ENCODE measurements at regions not wholly inside any gene's neighbourhood (a gene's known extent, or its start where the extent isn't known, plus 50 kb on each side); places are given as distances from the start of the nearest gene placed in this dataset.
"Not testable (repeated sequence)": the region's sequence is repeated elsewhere in the genome, so short reads cannot be mapped to it uniquely, and the experiment has no call there.

DNA sequence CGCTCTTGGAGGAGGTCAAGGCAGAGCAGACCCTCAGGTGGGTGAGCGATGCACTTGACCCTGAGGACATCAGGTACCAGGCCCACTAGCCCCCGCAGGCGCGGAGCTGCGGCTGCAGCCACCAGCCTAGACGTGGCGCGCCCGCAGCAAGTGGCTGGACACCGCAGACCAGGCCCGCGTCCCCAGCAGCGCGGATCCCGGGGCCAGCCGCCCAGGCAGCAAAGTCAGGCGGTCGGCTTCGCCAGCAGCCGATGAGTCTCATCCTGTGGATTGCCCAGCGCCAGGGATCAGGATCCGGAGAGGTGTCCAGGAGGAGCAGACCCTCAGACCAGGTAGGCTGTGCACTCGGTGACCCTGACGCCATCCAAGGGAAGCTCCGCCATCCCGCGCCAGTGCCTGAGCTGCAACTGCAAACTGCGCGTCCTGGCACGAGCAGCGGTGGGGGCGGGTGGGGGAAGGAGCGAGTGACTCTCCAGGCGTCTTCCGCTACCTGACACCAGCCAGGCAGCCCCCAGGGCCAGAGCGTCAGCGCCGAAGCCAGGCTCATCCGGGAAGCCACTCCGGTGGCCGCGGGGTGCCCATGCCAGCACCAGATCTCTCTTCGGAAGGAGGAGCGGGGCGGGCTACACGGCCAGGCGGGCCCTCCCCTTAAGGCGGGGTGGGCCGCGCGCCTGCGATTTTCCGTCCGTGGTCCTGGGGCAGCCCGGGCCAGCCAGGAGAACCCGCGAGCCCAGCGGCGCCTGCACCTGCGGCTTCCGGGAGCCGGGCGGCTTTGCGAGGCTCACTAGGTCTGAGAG is 92.6 kb upstream of the THOC3 start:
- not testable (repeated sequence) for H3K4me1 ChIP-seq (ENCODE audit: insufficient read depth, low read length); H3K4ac ChIP-seq (ENCODE audit: low read depth, low read length); H3K27me3 Mint-ChIP-seq (ENCODE audit: low read depth); H3K9me3 Mint-ChIP-seq; H3K14ac ChIP-seq (ENCODE audit: insufficient read depth, low read length); H2BK12ac ChIP-seq (ENCODE audit: insufficient read length, low read depth, low read length); H3K27ac ChIP-seq (ENCODE audit: insufficient read length, low read depth, low read length); DNase-seq; H4K8ac ChIP-seq (replicated peaks; ENCODE audit: insufficient read length, low read depth, low read length); H2AFZ ChIP-seq (ENCODE audit: low read length); H3K18ac ChIP-seq (ENCODE audit: insufficient read length, low read depth, low read length); H3K27me3 ChIP-seq (ENCODE audit: insufficient read depth, low read length); H2AK5ac ChIP-seq (ENCODE audit: insufficient read length, low read length); H3K4me1 Mint-ChIP-seq; H3K27ac Mint-ChIP-seq; H4K20me1 ChIP-seq (ENCODE audit: control insufficient read depth, insufficient read depth, insufficient read length); H3K4me3 Mint-ChIP-seq; H2BK15ac ChIP-seq (ENCODE audit: low read depth, low read length); H4K91ac ChIP-seq (ENCODE audit: insufficient read length, low read depth, low read length); H2BK20ac ChIP-seq (ENCODE audit: low read depth, low read length, poor library complexity, severe bottlenecking); H3K9ac ChIP-seq (ENCODE audit: extremely low read depth, insufficient read length, low read length); H3K23ac ChIP-seq (ENCODE audit: insufficient read length, low read depth, low read length); H3K23me2 ChIP-seq (ENCODE audit: insufficient read length, low read depth, low read length, poor library complexity, severe bottlenecking); H3K79me1 ChIP-seq (ENCODE audit: insufficient read depth, low read depth, low read length, poor library complexity, severe bottlenecking); H3K56ac ChIP-seq (ENCODE audit: insufficient read length, low read depth, low read length); H2BK120ac ChIP-seq (ENCODE audit: low read depth, low read length, poor library complexity, severe bottlenecking); H3K36me3 Mint-ChIP-seq (ENCODE audit: insufficient read depth in 1 of 3, low read depth in 3 of 3); H3K79me2 ChIP-seq (ENCODE audit: insufficient read depth, low read length); H2BK5ac ChIP-seq (ENCODE audit: insufficient read length, low read length); H3K4me2 ChIP-seq (ENCODE audit: insufficient read depth, insufficient read length, low read length); H4K5ac ChIP-seq (ENCODE audit: insufficient read length, low read depth, low read length); H3K9me3 ChIP-seq (ENCODE audit: control insufficient read depth, low read depth, low read length); H3T11ph ChIP-seq (ENCODE audit: low read length)
- no CpG with 5 or more reads among the region's 65 CpGs for WGBS (ENCODE audit: extremely low coverage, insufficient read length, low lambda C conversion rate)

DNA sequence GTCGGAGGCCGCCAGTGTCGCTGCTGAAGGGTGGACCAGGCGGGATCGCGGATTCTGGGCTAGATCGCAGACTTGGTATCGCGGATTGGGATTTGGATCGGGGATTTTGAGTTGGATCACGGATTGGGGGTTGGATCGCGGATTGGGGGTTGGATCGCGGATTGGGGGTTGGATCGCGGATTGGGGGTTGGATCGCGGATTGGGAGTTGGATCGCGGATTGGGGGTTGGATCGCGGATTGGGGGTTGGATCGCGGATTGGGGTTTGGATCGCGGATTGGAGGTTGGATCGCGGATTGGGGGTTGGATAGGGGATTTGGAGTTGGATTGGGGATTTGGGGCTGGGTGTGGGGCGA is 93.1 kb upstream of the THOC3 start:
- not testable (repeated sequence) for H2BK20ac ChIP-seq (ENCODE audit: low read depth, low read length, poor library complexity, severe bottlenecking); H4K20me1 ChIP-seq (ENCODE audit: control insufficient read depth, insufficient read depth, insufficient read length); H3K27me3 ChIP-seq (ENCODE audit: insufficient read depth, low read length); DNase-seq; H2BK15ac ChIP-seq (ENCODE audit: low read depth, low read length); H3K23me2 ChIP-seq (ENCODE audit: insufficient read length, low read depth, low read length, poor library complexity, severe bottlenecking); H2BK120ac ChIP-seq (ENCODE audit: low read depth, low read length, poor library complexity, severe bottlenecking); H3K9me3 Mint-ChIP-seq; H2AFZ ChIP-seq (ENCODE audit: low read length); H3K79me2 ChIP-seq (ENCODE audit: insufficient read depth, low read length); H3K9ac ChIP-seq (ENCODE audit: extremely low read depth, insufficient read length, low read length); H4K91ac ChIP-seq (ENCODE audit: insufficient read length, low read depth, low read length); H3K4me1 Mint-ChIP-seq; H2BK5ac ChIP-seq (ENCODE audit: insufficient read length, low read length); H3K14ac ChIP-seq (ENCODE audit: insufficient read depth, low read length); H3K4me3 Mint-ChIP-seq; H3K27ac ChIP-seq (ENCODE audit: insufficient read length, low read depth, low read length); H2AK5ac ChIP-seq (ENCODE audit: insufficient read length, low read length); H3K27ac Mint-ChIP-seq; H3K56ac ChIP-seq (ENCODE audit: insufficient read length, low read depth, low read length); H3T11ph ChIP-seq (ENCODE audit: low read length); H3K4ac ChIP-seq (ENCODE audit: low read depth, low read length); H3K79me1 ChIP-seq (ENCODE audit: insufficient read depth, low read depth, low read length, poor library complexity, severe bottlenecking); H3K27me3 Mint-ChIP-seq (ENCODE audit: low read depth); H3K4me1 ChIP-seq (ENCODE audit: insufficient read depth, low read length); H3K4me2 ChIP-seq (ENCODE audit: insufficient read depth, insufficient read length, low read length); H3K9me3 ChIP-seq (ENCODE audit: control insufficient read depth, low read depth, low read length); H3K23ac ChIP-seq (ENCODE audit: insufficient read length, low read depth, low read length); H4K5ac ChIP-seq (ENCODE audit: insufficient read length, low read depth, low read length); H2BK12ac ChIP-seq (ENCODE audit: insufficient read length, low read depth, low read length); H3K18ac ChIP-seq (ENCODE audit: insufficient read length, low read depth, low read length); H4K8ac ChIP-seq (replicated peaks; ENCODE audit: insufficient read length, low read depth, low read length); H3K36me3 Mint-ChIP-seq (ENCODE audit: insufficient read depth in 1 of 3, low read depth in 3 of 3)
- 100% methylated on average over 4 of the region's 30 CpGs for WGBS (ENCODE audit: extremely low coverage, insufficient read length, low lambda C conversion rate)

All from H9 (cell line).